MV-4-11 (cell line): ENCODE measurements at regions not wholly inside any gene's neighbourhood (a gene's known extent, or its start where the extent isn't known, plus 50 kb on each side); places are given as distances from the start of the nearest gene placed in this dataset.

Experiments used
- DNase-seq: peaks from one replicate; lab custom pipeline; 2025; lab: John Stamatoyannopoulos, UW

DNA sequence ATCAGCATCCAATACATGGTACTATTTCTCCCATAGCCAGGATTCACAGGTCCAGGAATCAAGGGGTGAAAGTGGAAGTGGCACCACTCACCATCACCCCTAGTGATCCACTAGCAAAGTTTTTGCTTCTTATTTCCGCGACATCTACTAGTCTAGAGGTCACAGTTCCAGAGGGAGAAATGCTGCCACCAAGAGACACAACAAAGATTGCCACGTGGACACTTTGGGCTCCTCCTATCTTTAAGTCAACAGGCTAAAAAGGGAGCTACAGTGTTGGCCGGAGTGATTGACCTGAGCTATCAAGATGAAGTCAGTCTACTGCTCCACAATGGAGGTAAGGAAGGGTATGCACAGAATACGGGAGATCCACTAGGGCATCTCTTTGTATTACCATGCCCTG is 178.2 kb downstream of the AKR1D1 start:
- DNase-seq: peak; percentile 4

DNA sequence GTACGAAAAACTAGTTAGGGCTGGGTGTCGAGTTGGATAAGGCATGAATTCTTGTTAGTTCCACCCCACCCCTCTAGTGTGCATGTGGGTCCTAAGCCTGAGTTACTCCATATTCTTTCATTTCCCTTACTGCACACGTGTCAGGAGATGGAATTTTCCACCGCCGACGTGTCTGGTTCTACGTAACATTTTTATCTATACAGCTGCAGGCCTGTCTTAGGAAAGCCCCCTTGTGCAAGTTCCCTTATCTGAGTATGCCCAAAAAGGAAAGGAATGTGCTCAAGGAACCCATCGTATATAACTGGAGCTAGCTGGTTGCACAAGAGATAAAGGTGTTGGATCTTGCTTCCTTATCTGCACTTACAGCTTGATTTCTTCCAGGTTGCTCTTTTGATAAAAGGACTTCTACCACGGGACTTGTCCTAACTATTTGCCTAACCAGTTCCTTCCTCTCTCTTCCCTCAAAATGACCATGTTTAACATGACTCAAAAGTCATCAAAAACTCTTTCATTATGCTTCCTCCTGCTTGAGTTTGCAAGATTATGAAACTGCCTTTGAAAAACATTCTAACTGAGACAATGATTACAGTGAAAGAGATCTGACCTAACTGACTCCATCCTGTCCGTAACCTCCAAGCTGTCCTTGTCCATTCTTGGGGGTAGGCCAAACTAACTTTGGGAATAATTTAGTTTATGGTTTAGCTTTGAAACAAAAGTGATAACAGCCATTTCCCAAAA is 181.4 kb downstream of the AKR1D1 start:
- peak; percentile 89 for DNase-seq

DNA sequence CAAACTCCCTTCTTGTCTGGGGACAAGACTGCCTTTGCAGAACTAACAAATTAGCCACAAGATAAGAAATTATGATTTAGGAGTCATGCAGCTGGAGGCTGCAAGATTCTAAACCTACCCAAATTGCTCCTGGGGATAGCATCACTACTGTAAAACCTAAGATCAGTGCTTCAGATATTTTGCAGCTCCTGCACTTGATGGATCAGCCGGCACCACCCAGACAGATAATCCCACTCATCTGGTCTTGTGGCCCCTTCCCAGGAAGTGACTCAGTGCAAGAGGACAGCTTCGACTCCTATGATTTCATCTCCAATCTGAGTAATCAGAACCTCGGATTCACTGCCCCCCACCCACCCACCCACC is 181.9 kb downstream of the AKR1D1 start:
- no peak for DNase-seq

DNA sequence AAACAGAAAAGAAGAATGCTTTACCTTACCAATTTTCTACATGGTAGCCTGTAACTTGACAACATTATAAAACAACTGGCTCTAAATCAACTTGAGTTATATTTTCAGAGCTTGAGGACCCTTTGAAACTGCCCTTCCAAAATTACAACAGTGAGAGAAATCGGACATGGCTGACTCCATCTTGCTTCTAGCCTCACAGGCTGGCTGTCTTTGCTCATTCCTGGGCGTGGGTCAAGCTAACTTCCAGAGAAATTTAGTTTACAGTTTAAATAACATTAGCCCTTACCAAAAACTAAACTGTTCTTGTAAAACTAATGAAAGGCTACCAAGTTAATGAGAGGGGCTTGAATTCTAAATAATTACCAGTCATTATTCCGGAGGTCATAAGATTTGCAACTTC is 183.4 kb downstream of the AKR1D1 start:
- no peak for DNase-seq

DNA sequence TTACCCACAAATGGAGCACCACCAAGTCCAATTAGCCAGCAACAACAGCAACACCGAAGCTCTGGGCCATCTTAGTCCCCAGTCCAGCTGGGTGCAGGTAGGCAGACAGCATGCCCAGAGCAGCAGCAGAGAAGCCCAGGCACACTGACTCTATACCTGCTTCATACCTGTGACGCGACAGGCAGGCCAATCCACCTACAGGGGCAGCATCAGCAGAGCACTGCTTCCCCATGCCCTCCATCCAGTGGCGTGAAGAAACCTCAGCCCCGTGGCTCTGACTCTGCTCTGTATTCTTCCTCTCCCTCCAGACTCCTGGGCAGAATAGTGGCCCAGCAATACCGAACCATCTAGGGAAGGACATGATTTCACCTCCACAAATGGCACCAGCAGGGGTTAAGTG is 191.7 kb downstream of the AKR1D1 start:
- no peak for DNase-seq

DNA sequence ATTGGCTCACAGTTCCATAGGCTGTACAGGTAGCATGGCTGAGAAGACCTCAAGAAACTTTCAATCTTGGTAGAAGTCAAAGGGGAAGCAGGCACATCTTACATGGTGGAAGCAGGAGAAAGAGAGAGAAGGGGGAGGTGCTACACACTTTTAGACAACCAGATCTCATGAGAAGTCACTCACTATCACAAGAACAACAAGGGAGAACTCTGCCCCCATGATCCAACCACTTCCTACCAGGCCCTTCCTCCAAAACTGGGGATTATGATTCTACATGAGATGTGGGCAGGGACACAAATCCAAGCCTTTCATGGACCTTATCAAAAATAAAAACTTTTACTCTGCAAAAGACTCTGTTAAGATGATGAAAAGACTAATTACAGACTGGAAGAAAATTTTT is 183.2 kb upstream of the TRIM24 start:
- no peak for DNase-seq

DNA sequence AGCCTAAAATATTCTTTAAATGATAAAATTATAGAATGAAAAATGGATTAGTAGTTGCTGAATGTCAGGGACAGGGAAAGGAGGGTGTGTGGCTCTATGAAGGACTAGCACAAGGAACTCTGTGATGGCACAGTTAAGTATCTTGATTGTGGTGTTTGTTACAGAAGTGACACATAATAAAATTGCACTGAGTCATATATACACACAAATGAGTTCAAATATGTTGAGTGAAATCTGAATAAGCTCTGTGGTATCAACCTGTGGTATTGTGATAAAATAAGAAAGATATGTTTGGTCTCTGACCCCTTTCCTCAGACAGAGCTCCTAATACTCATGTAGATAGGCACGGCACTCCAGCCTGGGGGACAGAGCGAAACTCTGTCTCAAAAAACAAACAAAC is 181.5 kb upstream of the TRIM24 start:
- DNase-seq: no peak

DNA sequence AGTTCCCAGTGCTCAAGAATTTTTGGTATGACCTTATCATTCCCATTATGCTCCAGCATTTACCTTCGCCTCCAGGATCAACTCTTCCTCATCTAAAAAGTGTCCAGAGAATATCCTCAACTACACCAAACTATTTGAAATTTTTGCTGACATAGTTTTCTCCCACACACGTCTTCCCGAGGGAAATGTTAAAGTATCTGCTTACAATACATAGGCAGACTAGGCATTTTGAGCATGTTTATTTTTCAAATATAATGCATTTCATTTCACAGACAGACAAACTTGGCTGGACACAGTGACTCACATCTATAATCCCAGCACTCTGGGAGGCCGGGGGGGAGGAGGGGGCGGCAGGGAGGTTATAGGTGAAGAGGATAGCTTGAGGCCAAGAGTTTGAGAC is 177.1 kb upstream of the TRIM24 start:
- no peak for DNase-seq

DNA sequence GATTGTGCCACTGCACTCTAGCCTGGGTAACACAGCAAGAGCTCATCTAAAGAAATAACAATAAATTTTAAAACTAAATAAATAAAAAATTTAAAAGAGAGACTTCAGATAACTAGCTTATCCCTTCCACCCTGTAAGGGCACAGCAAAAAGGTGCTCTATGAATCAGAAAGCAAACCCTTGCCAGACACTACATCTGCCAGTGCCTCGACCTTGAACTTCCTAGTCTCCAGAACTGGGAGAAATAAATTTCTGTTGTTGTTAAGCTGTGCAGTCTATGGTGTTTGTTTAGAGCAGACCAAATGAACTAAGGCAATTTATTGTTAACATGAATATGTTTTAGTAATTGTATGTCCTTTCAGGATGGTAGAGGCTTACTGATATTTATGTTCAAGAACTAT is 174.9 kb upstream of the TRIM24 start:
- DNase-seq: no peak

DNA sequence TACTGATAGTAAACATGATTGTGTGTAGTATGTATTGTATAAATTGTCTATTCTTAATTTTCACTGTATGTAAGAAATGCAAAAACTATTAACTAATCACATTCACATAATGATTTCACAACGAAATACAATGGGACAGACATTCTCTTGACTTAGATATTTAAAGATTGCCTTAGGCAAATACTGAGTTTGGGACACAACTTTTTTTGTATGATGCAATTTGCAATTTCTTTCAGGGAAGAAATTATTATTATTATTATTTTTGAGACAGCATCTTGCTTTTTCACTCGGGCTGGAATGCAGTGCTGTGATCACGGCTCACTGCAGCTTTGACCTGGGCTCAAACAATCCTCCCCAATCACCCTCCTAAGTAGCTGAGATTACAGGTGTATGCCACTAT is 173.2 kb upstream of the TRIM24 start:
- no peak for DNase-seq

DNA sequence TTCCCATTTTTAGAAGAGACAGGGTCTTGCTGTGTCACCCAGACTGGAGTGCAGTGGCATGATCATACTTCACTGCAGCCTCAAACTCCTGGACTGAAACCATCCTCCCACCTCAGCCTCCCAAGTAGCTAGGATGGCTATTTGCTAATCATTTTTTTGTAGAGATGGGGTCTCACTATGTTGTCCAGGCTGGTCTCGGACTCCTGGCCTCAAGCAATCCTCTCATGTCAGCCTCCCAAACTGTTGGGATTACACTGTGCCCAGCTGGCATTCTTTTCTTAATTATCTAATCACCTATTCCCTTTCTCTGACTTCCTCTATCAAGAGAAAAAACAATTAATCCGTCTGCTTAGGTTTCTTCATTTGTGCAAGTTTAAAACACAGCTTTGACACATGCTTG is 172.5 kb upstream of the TRIM24 start:
- DNase-seq: no peak

DNA sequence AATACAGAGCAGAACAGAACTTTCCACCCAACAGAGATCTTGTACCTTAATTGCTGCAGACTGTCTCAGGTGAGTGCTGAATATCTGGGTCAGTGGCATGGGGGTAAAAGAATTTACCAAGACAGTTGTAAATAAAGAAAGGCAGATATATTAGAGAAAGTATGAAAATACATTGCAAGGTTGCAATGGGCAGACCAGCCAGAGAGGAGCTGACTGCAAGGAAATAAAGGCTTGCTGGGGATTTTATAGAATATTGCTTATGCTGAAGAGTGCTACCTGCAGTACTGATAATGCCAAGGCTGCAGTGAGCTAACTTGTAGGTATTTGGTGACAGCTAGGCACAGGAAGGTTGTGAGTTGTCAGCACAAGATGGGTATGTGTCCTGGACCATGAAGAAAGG is 171.0 kb upstream of the TRIM24 start:
- DNase-seq: no peak

DNA sequence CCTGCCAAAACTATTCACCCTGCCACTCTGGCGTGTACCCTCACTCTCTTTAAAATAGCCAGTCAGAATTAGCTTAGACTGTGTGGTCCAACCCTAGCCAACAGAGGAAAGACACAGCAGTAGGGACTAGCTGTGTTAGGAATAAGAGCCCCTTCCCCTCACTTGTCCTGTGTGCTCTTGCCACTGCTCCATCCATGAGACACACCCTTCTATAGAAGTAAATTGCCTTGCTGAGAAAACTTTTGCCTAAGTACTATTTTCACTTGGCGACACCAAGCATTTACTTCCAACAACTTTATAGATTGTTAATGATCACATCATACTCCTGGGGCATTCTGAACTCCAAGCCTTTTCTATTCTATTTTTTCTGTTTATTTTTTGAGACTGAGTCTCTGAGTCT is 170.2 kb upstream of the TRIM24 start:
- no peak for DNase-seq

DNA sequence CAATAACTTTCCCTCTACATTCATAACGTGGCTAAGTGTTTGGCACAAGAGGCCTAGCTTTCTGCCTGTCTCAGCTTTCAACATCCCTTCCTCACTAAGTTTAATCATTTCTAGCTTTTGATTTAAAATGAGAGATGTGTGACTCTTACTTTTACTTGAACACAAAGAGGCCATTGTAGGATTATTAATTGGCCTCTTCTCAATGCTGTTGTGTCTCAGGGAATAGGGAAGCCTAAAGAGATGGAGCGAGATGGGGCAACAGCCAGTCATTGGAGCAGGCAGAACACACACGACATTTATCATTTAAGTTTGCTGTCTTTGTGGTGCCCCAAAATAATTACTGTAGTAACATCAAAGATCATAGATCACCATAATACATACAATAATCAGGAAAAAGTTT is 167.1 kb upstream of the TRIM24 start:
- no peak for DNase-seq

DNA sequence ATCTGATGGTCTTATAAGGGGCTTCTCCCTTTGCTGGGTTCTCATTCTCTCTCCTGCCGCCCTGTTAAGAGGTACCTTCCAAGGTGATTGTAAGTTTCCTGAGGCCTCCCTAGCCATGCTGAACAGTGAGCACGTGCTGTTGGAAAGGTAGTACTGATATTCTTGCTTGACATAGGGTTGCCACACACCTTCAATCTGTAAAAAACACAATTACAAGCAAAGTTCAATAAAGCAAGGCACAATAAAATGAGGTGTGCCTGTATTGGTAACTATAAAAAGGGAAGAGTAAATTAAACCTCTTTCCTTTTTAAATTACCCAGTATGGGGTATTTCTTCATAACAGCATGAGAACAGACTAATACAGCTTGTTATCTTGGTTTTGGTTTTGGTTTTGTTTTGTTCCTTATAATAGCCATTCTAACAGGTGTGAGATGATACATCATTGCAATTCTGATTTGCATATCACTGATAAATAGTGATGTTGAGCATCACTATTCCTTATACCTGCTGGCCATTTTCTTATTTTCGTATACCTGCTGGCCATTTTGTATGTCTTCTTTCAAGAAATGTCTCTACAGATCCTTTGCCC is 164.9 kb upstream of the TRIM24 start:
- peak; percentile 2 for DNase-seq

DNA sequence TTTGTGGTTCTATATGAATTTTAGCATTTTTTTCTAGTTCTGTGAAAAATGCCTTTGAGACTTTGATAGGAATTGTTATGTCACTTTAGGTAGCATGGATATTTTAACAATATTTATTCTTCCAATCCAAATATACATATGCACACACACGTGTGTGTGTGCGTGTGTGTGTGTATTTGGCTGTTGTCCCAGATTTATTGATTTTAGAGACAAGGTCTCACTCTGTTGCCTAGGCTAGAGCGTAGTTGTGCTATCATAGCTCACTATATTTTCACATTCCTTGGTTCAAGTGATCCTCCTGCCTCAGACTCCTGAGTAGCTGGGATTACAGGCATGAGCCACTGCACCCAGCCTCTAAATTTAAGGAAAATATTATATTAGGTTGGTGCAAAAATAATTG is 162.5 kb upstream of the TRIM24 start:
- no peak for DNase-seq

DNA sequence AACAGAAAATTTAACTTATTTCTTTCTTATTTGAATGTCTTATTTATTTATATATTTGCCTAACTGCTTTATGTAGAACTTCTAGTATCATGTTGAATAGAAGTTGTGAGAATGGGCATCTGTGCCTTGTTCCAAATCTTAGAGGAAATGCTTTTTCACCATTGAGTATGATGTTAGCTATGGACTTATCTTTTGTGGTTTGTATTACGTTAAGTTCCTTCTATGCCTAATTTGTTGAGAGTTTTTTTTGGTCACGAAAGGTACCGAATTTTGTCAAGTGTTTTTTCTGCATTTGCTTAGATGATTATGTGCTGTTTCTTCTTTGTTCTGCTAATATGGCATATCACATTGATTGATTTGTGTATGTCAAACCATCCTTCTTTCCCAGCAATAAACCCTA is 161.0 kb upstream of the TRIM24 start:
- DNase-seq: peak; percentile 42

DNA sequence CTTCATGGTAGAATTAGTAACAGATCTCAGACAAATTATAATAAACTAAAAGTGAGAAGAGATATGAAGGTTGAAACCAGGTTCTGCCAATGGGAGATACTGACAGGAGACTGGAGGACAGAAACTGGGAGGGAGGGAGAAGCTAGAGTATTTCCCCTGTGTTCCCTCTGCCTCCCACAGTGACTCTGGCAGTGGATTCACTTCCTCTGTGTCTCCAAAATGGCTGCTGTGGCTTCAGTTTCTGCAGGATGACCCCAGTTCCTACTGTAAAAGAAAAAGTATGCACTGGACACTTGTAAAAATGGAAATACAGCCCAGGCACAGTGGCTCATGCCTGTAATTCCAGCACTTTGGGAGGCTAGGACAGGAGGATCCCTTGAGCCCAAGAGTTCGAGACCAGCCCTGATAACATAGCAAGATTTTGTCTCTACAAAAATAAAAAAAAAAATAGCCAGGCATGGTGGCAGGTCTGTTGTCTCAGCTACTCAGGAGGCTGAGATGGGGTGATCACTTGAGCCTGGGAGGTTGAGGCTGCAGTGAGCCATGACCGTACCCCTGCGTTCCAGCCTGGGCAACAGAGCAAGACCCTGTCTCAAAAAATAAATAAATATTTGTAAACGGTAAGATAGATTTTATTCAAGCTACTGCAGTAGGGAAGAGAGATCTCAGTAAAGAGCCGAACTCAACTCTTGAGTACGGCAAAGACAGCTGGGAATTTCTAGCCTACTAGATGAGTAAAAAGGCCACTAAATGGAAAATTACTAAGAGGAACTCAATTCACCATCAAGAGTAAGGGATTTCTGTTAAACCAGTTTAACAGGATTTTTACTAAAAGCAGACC is 156.6 kb upstream of the TRIM24 start:
- peak; percentile 83 for DNase-seq

DNA sequence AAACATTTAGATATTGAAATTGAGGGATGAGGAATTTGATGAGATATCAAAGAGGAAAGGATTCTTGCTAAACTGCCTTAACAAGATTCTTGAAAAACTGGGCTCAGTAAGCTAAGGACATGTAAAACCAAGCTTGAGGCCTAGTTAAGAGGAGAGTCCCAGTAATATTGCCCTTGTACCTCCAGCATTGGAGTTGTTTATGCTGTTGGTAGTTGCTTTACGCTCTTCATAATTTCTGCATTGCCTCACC is 156.1 kb upstream of the TRIM24 start:
- no peak for DNase-seq

DNA sequence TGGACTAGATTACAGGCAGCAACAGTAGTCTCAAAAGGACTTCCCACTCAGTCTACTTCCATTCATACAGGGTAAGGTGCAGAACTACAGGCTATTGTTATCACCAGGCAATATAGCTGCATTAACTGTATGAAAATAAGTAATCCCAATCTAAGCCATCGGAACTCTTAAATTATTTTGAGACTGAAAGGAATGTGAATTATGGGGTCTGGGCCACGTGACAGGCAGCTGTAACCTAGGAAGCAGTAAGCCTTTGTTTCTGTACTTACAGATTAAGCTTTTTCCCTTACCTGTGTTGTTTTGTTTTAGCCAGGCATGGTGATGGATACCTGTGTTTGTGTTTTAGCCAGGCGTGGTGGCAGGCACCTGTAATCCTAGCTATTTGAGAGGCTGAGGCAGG is 152.4 kb upstream of the TRIM24 start:
- DNase-seq: no peak

DNA sequence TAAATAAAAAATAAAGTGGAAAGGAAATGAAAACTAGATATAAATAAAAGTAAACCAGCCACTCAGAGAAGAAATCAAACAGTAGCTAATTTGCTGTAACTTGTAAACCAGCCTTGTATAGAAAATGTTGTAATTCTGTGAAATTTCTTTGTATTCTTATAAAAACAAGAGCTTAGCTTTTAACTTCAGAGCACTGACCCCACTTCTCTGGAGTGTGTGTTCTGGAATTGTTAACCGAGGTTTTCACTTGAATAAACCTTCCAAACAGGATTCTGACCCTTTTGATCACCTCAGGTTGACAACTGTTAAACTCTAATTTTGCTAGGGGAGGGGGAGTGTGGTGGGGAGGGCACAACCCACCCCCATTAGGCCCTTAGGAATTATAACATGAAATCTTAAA is 151.9 kb upstream of the TRIM24 start:
- no peak for DNase-seq

DNA sequence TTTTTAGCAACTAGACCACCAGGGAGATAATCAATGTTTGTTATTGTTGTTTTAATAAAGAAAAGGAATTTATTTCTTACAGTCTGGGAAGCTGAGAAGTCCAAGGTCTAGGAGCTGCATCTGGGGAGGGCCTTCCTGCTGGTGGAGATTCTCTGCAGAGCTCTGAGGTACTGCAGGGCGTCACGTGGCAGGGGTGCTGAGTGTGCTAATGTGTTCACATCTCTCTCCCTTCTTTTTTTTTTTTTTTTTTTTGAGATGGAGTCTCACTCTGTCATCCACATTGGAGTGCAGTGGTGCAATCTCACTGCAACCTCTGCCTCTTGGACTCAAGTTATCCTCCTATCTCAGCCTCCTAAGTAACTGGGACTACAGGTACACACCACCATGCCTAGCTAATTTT is 150.9 kb upstream of the TRIM24 start:
- DNase-seq: no peak

DNA sequence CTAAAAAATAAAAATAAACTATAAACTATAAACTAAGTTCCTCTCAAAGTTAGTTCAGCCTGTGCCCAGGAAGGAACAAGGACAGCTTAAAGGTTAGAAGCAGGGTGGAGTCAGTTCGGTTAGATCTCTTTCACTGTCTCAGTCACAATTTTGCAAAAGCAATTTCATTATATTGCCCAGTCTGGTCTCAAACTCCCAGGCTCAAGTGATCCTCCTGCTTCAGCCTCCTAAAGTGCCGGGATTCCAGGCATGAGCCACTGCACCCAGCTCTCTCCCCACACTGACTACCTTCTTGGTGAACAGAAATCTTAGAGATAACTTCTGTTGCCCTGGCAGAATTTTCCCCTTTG is 146.3 kb upstream of the TRIM24 start:
- no peak for DNase-seq
